Cerebellar cortex (tissue), 1 donor: ENCODE measurements at regions not wholly inside any gene's neighbourhood (a gene's known extent, or its start where the extent isn't known, plus 50 kb on each side); places are given as distances from the start of the nearest gene placed in this dataset.

Experiments
- DNase-seq: peaks from one replicate; pipeline ENCODE4 v3.0.0-alpha.2; 2015; ENCODE audit warnings: low spot score

- DNase-seq = no peak
These were observed 591.8 kb downstream of the TFAP2B start for GRCh38 chr6:51410453-51410852.

- no peak for DNase-seq
These were observed 592.9 kb downstream of the TFAP2B start for GRCh38 chr6:51411496-51412125.

GRCh38 chr6:51414361-51414760 is 595.7 kb downstream of the TFAP2B start:
- no peak for DNase-seq

GRCh38 chr6:51415501-51415900 is 596.8 kb downstream of the TFAP2B start:
- DNase-seq = no peak

GRCh38 chr6:51429017-51429712 is 610.5 kb downstream of the TFAP2B start:
- no peak for DNase-seq

- no peak for DNase-seq
These were observed 611.9 kb downstream of the TFAP2B start for GRCh38 chr6:51430589-51430988.

GRCh38 chr6:51432481-51432880 is 613.8 kb downstream of the TFAP2B start:
- DNase-seq = no peak

- no peak for DNase-seq
These were observed 631.7 kb downstream of the TFAP2B start for GRCh38 chr6:51450248-51450957.

- no peak for DNase-seq
These were observed 632.3 kb downstream of the TFAP2B start for GRCh38 chr6:51450958-51451357.

GRCh38 chr6:51456282-51456681 is 631.1 kb downstream of the PKHD1 start:
- no peak for DNase-seq

- no peak for DNase-seq
These were observed 627.5 kb downstream of the PKHD1 start for GRCh38 chr6:51459958-51460357.

- no peak for DNase-seq
These were observed 624.5 kb downstream of the PKHD1 start for GRCh38 chr6:51462896-51463295.

GRCh38 chr6:51463321-51463720 is 624.1 kb downstream of the PKHD1 start:
- no peak for DNase-seq

GRCh38 chr6:51464956-51465355 is 622.5 kb downstream of the PKHD1 start:
- DNase-seq = no peak

GRCh38 chr6:51466427-51466826 is 621.0 kb downstream of the PKHD1 start:
- no peak for DNase-seq

- DNase-seq = no peak
These were observed 620.0 kb downstream of the PKHD1 start for GRCh38 chr6:51467231-51467952.

GRCh38 chr6:51468704-51469103 is 618.7 kb downstream of the PKHD1 start:
- no peak for DNase-seq

- no peak for DNase-seq
These were observed 614.5 kb downstream of the PKHD1 start for GRCh38 chr6:51472745-51473487.

- DNase-seq = no peak
These were observed 613.1 kb downstream of the PKHD1 start for GRCh38 chr6:51474022-51474975.

- no peak for DNase-seq
These were observed 609.6 kb downstream of the PKHD1 start for GRCh38 chr6:51477711-51478311.
